GM19463 (cell line): ENCODE measurements at regions not wholly inside any gene's neighbourhood (a gene's known extent, or its start where the extent isn't known, plus 50 kb on each side); places are given as distances from the start of the nearest gene placed in this dataset.
A peak's percentile ranks its signal among the peaks of the same experiment; 100 is the strongest.

ENCODE experiments used
- ATAC-seq: cut with Tn5 transposase; IDR thresholded peaks from one replicate; pipeline ENCODE4 v1.9.1; 2021; ENCODE audit warnings: mild to moderate bottlenecking, moderate library complexity; ENCODE audit not compliant: unreplicated experiment

DNA sequence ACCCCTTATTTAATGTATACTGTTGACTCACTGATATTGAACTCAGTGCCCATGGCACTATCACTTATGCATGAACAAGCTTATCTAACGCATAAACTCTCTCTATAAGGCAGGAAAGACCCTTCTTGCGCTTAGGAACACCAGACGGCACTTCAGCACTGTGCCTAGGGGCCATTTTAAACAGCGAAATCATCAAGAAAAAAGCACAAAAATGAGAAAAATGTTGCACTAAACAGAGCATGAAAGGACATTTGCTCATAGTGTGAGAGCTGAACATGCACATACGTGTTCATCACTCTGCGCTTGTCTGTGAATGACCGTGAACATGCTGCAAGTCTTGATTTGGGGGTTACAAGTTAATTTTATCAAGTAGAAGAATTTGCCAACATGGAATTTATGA, 109.6 kb downstream of the WDR11 start:
- ATAC-seq: no peak

DNA sequence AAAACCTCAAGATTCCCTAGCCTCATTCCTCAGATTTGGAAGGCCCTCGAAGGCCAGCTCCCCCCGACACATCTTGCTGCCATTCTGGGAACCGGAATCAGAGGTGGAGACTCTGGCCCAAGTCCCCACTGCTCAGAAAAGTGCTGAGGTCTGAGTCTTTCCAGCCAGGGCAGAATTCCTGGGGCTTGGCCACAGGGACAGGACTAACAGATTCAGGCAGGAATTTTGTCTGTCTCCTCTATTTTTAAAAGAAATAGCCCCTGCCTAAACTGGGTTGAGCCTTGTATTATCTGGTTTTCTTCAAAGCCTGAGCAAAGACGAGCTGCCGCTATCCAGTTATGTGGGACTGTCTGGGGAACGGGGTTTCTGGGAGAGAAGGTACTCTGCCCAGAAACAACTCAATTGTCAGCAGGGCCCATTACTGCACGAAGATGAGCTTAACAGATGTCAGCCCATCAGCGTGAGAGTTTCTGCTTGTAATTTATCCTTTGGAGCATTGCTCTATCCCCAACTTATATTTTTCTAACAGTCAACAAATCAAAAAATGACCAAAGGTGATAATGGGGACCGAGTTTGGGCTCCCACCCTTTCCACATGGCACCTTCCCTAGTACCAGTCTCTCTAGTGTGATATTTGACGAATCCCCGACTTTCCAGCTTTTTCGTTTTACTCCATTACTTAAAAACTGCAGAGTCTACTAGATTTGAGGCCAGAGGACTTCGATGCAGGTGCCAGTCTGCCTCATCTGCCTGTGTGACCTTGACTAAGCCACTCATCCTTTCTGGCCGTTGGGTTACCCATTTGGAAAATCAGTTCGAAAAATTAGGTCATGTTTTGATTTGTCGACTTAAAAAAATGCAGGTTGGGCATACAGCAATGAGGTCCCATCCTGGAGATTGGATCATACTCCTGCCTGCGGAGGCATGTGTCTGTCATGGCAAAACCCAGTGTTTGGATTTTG, 110.9 kb downstream of the WDR11 start:
- ATAC-seq: no peak

DNA sequence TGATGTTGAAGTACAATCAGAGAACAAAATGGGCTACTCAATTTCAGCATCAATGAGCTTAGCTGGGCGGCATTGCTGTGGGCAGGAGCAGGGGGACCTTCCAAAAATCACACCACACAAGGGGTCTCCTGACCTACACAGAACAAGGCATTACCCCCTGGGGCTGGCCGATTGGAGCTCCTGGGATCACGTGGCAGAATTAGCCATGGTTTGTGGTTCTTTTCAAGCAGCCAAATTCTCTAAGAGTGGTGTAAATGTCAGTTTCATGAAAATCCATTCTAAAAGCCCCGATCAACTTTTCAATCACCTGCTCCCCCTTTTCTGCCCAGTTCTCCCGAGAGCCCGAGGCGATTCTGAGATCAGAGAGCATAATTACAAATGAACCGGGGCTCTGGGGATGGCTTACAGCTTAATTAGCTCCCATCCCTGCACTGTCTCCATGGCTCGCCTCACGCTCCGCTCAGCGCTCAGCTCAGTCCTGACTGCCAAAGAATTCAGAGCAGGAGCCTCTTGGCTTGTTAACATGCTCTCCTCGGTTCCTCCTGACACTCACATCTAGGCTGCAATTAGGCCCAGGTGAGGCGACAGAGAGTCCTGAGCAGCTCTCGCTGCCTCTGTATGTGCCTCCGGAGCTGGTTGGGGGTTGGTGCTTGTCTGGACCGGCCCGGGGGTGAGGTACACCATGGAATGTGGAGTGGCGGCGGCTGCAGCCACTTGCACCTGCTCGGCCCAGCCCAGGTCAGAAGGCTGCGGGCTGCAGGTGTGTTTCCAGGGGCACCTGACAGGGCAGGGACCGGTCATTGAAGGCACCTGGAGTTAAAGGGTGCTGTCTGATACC, 111.8 kb downstream of the WDR11 start:
- ATAC-seq: no peak

DNA sequence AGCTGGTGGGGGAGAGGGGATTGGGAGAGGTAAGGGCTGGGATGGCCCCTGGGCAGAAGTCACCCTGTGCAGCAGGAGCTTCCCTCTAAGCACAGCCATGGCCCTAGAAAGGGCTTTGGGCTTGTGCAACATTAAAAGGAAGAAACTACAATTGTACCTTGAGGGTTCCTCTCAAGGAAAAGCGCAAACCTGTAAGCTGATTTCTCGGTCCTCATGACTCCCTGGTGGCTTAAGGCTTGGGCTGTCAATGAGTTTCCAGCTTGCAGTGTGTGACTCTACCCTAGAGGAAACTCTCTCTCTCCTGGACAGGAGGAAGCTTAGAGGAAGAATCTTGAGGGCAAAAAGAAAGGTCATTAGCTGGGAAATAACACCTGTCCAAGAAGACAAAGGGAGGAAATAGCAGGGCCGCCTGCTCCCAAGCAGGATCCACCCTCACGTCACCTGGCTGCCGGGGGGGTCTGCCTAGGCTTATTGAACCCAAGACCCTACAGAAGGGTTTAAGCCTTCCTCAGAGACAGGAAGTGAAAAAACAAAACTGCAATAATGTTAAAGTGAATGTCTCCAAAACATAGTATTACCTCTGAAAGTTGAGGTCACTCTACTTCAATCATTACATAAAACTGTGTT, 112.5 kb downstream of the WDR11 start:
- ATAC-seq: no peak

DNA sequence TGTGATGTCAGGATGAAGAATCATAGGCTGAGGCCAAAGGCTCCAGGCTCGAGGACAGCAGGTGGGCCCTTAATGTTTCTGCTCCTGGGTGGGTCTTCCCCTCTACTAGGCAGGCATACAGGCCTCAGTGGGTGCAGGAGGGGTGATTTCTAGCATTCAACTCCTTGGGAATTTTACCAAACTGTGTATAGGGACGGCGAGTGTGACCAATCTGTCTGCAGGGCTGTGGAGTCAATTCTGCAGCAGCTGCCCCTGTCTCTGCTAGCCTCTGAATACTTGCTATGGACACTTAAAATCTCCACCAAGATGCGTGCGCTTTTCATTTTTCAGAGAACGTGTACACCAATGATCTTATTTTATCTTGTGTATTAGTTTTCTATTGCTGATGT, 115.5 kb downstream of the WDR11 start:
- ATAC-seq: no peak

DNA sequence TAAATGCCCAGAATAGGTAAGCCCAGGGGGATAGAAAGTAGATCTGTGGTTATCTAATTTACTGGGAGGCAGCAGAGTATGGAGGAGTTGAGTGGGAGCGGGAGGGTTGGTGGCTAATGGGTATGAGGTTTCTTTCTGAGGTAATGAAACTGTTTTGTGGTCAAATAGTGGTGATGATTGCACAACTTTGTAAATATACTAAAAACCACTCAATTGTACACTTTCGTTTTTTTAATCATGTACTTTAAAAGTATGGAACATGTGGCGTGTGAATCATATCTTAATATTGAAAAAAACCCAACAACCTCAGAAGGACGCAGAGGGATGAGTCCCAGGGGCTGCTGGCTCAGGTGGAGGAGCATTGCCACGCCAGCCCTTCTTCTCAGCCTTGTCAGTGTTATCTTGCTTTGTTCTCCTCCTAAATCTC, 118.1 kb downstream of the WDR11 start:
- peak; percentile 81 for ATAC-seq

DNA sequence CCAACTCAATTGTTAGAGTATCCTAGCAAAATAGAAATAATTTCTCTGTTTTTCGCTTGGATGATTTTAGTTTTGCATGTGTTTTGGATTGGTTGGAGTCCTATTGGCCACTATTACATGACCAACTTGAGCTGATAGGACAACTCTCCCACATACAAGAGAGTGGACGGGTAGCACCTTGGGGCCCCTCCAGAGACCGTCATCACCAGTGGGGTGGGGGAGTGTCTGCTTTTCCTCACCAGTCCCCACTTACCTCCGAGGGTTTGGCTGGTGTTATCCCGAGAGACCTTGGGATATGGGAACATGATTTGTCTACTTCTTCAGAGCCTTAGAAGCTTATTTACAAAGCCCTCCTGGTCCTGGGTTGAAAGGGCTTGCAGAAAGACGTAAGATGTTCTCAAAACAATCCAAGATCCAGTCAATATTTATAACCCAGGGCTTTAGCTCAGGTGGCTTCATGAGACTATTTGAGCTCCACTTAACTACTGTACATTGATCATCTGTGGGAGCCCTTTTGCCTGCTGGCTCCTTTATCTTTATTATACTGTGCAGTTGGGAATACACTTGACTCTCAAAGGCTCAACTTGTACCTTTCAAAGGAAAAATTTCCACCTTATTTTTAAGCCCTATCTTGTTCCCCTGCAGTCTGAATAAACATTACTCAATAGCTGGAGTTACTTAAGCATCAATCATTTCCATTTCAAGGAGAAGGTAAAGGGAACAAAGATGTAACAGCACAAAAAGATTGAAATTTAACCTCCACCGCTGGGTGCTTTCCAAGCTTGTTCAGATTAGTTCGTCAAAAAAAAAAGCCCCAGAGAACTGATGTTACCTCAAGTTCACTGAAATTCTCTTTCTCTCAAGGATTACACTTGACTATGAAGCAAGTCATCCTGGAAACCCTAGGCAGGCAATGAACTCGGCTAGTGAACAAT, 119.7 kb downstream of the WDR11 start:
- ATAC-seq: no peak

DNA sequence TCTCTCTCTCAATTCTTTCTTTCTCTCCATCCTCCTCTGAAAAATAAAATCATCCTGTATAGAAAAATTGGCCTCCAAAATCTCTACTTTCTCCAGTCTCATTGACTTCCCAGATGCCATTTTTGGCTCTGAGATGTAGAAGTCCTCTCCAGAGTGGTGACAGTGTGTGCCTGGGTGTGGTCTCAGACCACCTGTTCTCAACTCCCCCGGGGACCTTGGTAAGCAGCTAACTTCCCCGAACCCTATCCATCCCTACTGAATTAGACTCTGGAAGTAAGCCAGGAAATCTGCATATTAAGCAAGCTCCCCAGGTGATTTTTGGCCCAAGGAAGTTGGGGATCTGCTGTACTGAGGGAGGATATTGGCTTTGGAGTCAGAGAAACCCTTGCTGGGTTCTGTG, 120.5 kb downstream of the WDR11 start:
- ATAC-seq: no peak

DNA sequence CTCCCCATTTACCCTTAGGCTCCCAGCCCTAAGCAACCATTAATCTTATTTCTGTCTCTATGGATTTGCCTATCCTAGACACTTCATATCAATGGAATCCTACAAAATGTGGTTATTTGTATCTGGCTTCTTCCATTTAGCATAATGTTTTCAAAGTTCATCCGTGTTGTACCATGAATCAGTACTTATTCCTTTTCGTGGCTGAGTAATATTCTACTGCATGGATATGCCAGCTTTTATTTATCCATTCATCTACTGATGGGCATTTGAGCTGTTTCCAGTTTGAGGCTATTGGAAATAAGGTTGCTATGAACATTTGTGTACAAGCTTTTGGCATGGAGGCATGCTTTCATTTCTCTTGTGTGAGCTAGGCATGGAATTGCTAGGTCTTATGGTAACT, 121.1 kb downstream of the WDR11 start:
- ATAC-seq: no peak

DNA sequence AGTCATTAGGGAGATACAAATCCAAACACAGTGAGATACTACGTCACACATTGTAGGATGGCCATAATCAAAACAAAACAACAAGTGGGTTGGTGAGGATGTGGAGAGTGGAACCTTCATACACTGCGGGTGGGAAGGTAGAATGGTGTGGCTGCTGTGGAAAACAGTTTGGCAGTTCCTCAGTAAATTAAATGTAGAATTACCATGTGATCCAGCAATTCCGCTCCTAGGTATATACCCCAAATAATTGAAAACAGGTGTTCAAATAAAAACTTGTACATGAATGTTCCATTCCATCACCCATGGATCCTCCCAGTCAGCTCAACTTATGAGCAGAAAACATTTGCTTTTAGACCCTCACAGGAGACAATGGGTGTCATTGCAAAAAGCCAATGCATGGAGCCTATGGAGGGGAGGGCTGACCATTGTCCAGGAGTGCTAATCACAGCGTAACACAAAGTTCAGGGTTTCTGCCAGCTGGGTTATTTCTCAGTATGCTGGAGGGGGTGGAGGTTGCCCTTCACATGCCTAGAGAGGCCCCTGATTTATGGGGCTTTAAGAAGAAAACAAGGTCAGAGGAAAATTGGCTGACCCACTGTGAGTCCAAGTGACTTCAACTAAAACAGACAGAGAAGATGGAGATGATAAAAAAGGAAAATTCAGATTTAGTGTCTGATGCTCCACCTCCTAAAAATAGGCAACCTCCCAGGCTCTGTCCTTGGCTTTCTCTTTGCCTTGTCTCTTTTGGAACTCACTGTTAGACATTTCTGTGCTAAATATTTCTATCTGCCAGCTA, 124.1 kb downstream of the WDR11 start:
- ATAC-seq: no peak

DNA sequence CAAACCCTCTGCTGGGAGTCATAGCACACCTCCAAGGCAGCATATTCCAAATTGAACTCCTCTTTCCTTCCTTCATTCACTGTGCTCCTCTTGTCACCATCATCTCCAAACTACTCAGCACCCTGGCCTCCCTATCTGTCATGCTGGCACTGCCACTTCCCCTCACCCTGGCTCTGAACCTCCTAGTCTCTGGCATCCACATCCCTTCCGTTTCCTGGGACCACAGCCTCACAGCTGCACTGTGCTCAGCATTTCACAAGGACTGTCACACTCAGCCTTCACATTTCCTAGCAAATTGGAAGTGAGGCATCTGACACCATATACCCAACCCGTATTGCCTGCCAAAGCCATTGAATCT, 124.7 kb downstream of the WDR11 start:
- ATAC-seq: no peak

DNA sequence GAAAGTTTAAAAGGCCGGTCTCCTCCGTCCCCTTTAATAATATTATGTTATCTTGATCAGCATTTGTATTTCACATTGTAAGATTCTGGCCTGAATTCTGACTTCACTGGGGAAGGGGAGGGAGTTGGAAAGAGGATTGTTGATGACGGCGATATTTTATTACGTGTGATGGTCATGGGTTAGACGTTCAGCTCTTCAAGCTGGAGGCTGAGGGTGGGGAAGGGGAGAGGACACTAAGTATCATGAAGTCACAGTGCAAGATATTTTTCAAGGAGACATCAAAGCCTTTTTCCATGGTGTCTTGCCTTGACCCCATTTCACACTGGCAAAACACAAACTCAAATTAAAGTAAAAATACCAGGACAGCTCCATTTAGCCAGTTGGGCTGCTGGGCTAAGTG, 126.7 kb downstream of the WDR11 start:
- ATAC-seq: no peak

DNA sequence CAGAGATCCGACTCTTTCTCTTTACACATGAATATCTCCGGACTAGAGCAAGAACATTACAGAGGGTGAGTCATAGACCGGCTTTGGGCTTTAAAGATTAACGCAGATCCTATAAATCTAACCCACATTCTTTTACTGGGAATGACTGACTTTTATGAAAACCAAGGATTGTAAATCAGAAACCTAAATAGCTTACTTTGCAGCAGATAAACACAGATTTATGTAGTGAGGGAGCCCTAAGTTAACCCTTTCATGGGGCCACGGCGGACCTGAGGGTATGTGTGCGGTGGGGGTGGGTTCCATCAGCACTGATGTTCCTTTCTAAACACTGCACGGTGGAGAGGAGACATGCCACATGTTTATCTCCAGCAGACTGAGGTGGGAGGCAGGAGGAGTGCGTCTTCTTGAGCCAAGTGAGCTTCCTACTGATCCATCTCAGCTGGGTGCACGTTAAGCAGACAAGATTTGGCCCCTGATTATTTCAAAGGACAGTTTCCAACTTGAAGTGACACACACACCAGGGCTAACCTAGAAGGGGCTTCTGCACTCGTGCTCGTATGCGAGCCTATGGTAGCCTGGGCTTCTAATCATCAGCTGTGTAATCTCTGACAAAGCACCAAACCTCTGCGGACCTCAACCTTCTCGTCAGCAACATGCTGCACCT, 127.6 kb downstream of the WDR11 start:
- no peak for ATAC-seq

DNA sequence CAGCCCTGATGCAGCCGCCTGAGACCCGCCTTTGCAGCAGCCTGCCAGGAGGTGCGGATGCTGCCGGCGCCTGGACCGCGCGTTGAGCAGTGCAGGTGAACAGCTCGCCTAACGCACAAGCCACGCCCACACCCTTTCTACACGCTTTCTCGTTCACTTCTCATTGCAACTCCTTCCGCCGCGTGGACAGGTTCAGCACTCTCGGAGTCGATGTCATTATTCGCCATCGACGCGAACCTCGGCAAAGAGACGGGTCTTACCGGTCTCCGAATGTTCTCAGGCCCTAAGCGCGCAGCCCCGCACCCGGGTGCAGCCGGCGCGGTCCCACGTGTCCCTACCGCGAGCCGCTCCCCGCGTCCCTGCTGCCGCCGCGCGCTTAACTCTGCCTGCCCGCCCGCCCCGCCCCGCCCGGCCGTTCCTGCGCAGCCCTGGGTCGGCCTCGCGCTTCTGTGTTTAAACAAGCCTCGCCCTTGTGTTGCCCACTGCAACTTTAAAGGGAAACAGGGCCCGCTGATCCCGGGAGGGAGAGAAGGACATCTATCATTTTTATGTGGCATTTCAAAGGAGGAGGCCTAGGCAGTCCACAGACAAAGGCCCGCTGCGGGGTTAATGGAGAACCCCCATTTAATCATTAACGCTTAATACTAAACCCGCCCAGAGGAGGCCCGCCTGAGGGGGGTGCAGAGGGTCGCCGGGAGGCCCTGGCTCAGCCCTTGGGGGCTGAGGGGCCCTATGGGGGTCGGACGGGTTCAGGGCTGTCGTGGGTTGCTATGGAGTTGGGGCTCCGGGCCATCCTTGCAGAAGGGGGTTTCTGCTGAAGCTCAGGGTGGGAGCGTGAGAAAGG, 128.5 kb downstream of the WDR11 start:
- ATAC-seq: no peak

DNA sequence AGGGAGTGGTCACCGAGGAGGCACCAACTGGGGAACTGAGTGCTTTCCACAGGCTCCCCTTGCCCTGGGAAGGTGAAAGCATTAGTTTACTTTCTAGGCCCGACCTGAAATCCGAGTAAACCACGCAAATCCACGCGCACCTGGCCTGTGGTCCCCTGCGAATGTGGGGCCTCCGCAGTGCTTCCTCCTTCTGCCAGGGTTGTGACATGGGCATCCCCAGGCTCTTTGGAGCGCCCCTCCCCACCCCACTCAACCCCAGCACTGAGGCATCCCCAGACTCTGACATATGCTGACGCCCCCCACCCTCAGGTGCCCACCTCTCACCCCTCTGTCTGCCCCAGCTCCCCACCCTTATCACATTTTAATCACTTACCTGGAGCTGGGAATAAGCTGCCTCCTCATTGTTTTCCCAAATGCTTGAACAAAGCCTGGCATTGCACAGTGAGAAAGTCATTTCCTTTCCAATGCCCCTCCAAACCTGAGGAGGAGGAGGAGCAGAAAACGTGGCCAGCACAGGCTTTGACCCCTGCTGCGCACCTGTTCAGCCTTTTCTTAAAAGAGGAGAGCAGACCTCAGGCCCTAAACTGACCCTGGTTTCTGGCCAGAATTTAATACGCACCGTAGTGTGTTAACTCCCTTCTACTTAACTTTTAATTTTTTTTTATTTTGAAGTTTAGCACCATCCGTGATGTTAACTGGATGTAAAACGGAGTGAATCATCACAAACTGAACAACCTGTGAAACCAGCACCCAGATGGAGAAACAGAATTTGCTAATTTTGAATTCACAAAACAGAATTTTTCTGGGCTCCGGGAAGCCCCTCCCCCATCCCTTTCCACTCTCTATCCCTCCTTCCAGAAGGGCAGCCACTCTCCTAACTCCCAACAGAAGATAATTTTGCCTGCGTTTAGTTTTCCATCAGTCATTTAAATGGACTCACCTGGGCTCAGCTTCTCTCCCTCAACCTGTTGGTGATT, 129.4 kb downstream of the WDR11 start:
- ATAC-seq: no peak

DNA sequence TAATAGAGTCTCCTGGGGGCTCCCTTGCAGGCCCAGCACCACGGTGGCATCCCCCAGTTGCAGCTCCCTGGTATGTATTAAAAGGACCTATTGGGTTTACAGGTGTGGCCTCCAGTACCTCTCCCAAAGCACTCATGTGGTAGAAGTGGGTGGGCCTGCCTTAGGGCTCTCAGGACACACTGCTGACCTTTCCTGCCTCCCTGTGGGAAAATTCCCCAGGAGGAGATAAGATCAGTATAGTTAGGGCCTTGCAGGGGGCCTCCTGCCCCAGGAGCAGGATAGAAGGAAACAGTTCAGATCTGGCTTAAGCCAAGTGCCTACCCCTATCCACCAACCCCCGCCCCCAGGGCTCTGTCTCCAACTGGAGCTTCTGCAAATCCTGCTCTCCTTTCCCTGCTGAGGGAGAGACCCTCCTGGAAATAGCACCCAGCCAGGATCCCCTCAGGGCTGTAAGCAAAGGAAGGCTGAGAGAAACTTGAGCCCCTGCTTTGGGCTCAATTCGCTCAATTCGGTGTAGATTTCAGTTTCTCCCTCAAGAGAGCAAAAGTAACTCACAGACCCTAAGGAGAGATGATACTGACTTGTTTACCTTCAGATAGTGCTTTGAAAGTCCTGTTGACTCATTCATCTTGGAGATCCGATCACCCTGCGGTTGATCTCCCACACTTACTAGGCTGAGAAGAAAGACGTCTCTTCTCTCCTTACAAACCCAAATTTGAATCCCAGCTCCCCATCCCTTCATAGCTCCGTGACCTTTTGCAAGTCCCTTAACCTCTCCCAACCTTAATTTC, 130.6 kb downstream of the WDR11 start:
- ATAC-seq: no peak
